ENCODE measurements at regions not wholly inside any gene's neighbourhood (a gene's known extent, or its start where the extent isn't known, plus 50 kb on each side); places are given as distances from the start of the nearest gene placed in this dataset.
A peak's percentile ranks its signal among the peaks of the same experiment; 100 is the strongest.

- no peak for DNase-seq (ENCODE audit: low spot score)
Measured at GRCh38 chr15:99921101-99921500, 187.9 kb upstream of the LYSMD4 start.

DNA sequence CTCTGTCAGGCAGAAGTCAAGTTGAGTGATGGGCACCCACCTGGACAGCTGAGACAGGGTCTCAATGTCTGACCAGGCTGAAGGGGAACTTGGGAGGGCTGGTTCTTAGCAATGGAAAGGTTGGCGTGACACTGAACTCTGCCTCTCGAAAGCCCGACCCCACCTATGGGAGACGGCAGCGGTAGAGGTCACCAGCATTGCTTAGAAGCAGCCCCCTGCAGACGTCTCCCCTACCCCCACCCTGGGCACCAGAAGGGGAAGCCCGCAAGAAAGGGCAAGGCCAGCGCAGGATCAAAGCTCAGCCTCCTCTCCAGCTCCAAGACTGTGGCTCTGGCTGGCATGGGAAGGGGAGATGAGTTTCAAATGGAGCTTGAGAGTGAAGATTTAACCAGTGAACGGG, 184.8 kb upstream of the LYSMD4 start:
- no peak for DNase-seq (ENCODE audit: low spot score)

DNA sequence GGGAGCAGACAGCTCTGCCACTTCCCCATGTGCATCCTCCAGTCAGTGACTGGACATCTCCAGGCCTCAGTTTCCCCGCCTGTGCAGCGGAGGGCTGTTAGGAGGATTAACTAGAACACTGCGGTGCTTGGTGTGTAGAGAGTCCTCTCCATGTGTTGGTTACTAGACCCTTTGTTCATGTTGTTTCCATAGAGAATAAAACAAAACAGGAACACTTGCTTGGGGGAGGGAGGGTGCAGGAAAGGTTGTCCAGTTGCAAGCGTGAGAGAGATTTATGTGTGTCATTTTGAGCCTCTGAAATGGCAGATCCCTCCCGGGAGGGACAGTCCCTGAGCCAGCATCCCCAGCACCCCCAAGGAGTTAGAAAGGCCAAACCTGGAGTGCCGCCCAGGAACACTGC, 184.0 kb upstream of the LYSMD4 start:
- DNase-seq (ENCODE audit: low spot score): no peak

GRCh38 chr15:99916668-99917223, 183.5 kb upstream of the LYSMD4 start:
- DNase-seq (ENCODE audit: low spot score): no peak

GRCh38 chr15:99914723-99915122, 181.5 kb upstream of the LYSMD4 start:
- DNase-seq (ENCODE audit: low spot score): no peak

GRCh38 chr15:99911816-99912215, 178.6 kb upstream of the LYSMD4 start:
- DNase-seq (ENCODE audit: low spot score): no peak

DNA sequence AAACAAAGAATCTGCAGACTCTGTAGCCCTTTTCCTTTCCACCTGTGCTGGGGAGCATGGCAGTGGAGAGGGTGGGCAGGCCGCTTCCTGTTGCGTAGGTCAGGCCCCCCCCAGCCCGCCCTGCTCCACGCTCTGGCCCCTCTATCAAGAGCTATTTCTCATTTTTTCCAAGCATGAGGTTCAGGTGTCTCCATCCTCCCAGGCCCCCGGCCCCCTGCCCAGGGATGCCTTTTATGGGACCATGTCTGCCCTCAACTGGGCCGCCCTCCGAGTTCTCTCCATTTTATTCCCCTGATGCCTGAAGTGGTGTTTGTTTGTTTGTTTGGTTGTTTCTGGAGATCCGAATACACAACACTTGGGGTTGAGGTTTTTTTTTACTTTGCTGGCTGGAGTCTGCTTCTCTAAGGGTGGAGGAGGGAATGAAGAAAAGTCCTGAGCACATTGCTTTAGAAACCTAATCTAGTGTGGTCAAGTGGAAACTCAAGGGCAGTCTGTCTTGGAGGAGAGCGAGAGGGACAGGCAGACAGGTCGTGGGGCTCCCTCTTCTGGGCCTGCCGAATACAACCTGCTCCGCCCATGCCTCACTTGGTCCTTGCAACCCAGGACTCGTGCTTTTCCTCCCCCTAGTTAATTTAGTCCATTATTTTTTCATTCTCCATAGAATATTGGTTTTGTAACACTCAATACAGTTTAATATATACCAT, 176.5 kb upstream of the LYSMD4 start:
- DNase-seq (ENCODE audit: low spot score): peak; percentile 51

GRCh38 chr15:99907698-99908097, 174.5 kb upstream of the LYSMD4 start:
- no peak for DNase-seq (ENCODE audit: low spot score)

- no peak for DNase-seq (ENCODE audit: low spot score)
Measured at GRCh38 chr15:99906793-99907192, 173.6 kb upstream of the LYSMD4 start.

DNA sequence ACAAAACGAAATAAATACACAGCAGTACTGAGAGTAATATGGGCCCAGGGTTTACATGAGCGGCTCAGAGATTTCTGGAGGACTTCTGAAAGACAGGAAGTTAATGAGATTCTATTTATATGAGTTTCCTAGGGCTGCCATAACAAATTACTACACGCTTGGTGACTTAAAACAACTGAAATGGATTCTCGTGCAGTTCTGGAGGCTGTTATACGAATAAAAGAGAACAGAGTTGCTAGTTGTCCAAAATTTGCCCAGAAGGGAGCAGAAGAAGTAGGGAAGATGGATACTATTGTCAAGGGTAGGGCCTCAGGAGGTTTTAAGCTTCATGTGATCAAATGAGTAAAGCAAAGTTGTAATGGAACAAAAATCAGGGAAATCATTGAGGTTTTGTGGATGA, 173.1 kb upstream of the LYSMD4 start:
- no peak for DNase-seq (ENCODE audit: low spot score)

DNA sequence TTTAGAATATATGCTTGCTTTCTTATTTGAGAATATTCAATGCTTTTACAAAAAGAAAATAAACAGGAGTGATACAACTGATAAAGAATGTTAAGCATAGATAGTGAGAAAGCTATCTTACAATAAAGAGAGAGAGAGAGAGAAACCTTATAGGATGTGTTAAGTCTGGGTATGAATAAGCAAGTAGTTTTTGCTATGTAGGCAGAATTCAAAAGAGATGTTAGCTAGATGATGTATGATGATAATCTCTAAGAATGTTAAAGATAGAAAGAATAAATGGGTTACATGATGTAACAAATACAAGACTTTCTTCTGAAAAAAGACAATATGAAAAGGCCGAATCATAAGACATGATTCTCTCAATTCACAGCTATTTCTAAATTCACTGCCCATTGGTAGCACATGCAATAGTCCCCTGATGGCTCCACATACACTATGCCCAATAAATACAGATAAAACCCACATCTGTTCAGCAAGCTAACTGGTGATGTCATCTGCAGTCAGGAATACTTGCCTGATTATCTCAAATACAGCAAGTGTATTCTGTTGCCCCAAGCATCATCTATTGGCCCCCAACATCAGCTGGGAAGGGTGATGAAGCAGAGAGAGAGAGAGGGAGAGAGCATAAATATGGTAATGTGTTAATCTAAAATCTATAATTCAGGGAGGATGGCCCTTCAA, 169.2 kb upstream of the LYSMD4 start:
- DNase-seq (ENCODE audit: low spot score): no peak

- DNase-seq (ENCODE audit: low spot score): no peak
Measured at GRCh38 chr15:99895956-99896311, 162.7 kb upstream of the LYSMD4 start.

DNA sequence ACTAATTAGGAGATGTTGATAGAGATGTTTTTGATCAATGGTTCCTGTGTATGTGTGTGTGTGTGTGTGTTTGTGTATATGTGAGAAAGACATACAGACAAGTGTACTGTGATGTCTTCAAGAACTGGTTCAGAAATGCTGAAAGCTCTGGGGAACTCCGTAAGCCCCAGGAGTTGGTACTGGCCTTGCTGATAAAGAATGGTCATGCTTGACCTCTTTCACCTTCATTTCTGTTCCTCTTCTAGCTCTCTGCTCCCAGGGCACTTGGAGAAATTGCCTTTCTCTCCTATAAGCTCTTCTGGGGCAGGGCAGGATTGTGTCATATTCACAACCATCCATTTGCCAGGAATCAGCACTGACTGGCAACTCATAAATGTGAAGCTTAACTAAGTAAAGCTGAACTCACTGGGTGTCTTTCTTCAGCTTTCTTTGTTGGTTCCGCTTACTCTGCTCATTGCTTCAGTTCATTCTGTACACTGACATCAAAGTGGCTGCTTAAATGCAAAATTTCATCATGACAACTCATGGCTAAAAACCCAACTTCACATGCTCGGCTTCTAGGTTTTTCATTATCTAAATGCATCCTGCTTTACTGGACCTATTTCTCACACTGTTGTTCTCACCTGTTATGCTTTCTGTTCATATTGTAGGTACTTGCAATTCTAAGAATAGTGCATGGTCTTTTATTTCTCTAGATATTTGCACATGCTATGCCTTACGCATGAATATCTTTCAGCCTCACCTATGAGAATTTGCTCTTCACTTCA, 162.1 kb upstream of the LYSMD4 start:
- DNase-seq (ENCODE audit: low spot score): no peak

DNA sequence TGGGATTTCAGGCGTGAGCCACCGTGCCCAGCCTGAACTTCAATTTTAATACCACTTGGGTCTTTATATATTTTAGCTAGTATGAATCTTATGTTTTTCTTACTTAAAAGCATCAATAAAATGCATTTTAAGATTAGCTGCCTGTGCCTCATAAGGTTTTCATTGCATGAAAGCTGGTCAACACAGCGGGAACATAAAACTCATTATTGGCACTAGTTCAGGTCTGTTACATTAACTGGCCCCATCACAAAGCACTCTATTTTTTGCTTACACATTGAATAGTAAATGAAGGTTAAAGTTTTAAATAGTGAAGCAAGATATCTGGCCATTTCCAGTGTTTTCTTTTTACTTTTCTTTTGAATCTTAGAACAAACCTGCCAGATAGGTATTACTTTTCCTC, 145.6 kb upstream of the LYSMD4 start:
- DNase-seq (ENCODE audit: low spot score): no peak

DNA sequence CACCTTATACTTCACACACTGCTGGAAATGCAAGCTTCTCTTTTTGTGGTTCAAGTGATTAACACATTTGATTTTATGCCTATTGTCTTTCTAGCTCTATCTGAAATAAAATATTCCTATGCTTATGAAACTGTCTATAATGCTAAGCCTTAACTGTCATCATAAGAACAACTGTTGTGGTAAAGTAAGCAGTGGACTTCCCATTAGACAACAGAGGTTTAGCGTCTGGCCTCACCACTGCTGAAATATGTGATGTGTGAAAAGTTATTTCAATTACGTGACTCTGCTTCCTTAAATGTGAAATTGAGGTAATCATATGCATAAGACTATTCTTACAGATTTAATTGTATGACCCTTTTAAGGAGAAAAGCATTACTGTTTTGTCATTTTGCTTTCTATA, 140.2 kb upstream of the LYSMD4 start:
- no peak for DNase-seq (ENCODE audit: low spot score)

GRCh38 chr15:99863550-99864198, 130.4 kb upstream of the LYSMD4 start:
- DNase-seq (ENCODE audit: low spot score): no peak

- DNase-seq (ENCODE audit: low spot score): no peak
Measured at GRCh38 chr15:99857836-99858235, 124.6 kb upstream of the LYSMD4 start.

DNA sequence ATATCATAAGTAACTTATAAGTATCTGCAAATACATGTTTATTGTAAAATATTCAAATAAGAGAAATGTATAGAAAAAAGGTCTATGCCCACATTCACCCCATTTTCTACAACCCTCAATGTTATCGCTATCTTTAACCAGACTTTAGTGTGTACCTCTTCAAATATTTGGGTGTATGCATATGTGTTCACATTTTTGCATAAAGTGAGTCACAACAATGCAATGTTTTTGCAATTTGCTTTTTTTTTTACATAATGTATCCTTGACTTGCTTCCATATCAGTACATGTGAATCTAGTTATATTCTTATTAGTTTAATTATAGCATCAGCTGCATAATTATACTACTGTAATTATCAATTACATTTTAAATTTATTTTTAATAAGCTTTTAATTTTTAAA, 117.3 kb upstream of the LYSMD4 start:
- DNase-seq (ENCODE audit: low spot score): no peak

DNA sequence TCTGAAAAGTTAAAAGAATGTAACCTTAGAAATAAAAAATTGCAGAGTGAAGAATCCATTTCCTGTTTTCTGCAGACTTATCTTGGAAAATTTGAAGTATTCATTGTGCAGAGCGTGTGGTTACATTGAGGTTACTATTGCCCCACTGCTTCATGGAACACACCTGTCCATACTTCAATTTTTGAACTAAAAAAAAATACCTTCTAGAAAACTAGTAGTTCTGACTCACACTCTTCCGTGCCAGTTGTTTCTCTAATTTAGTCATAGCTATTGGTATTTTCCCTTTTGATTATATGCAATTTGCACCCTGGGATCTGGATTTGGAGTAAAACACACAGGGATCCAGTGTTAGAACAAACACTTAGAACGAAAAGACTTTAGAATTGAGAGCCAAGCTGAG, 111.8 kb upstream of the LYSMD4 start:
- DNase-seq (ENCODE audit: low spot score): no peak

GRCh38 chr15:99844150-99844549, 110.9 kb upstream of the LYSMD4 start:
- no peak for DNase-seq (ENCODE audit: low spot score)

DNA sequence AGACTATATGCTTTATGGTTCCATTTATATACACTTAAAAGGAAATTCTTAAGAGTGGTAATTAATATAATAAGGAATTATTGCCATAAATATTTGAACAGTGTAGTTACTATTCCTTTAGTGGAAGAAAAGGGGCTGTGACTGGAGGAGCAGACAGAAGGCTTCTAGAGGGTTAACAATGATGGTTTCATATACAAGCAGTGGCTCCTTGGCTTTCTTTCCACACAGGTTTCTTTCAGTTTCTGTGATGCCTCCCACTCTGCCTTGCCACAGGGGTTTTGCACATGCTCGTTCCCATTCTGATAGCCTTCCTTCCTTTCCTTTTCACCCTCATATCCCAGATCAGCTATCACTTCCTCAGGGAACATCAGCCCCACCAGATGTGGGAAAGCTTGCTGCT, 108.8 kb upstream of the LYSMD4 start:
- DNase-seq (ENCODE audit: low spot score): no peak

- no peak for DNase-seq (ENCODE audit: low spot score)
Measured at GRCh38 chr15:99826157-99826780, 93.0 kb upstream of the LYSMD4 start.

Data from HT-29 (cell line).